Esophagus mucosa (tissue), 1 donor: ENCODE measurements at regions not wholly inside any gene's neighbourhood (a gene's known extent, or its start where the extent isn't known, plus 50 kb on each side); places are given as distances from the start of the nearest gene placed in this dataset.
A peak's percentile ranks its signal among the peaks of the same experiment; 100 is the strongest.

Source experiments
- ATAC-seq: fragments of 200-7000 bp; cut with Tn5 transposase; one replicate; pipeline ENCODE4 v1.9.1; 2020
- donor health status: DM: yes; HTN: yes; CAD: no.

- no peak for ATAC-seq
Measured at GRCh38 chr15:96075895-96076294, 254.6 kb upstream of the NR2F2 start.

- no peak for ATAC-seq
Measured at GRCh38 chr15:96076350-96076749, 254.2 kb upstream of the NR2F2 start.

DNA sequence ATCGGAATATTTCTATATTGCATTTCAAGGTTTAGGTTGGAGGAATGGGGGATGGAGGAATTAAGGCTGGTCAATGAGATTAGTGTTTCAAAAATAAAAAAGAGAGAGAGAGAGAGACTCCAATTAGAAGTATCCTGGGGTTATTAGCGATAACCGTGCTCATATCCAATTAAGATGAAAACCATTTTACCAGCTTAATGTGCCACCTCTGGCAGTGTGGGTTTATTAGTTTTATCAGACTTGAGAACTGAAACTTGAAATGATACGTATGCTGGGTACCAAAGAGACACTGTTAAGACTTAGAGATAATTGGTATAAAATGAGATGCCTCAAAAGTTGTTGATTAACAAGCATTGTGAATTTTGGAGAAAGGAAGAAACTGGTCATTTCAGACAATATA, 251.5 kb upstream of the NR2F2 start:
- no peak for ATAC-seq

DNA sequence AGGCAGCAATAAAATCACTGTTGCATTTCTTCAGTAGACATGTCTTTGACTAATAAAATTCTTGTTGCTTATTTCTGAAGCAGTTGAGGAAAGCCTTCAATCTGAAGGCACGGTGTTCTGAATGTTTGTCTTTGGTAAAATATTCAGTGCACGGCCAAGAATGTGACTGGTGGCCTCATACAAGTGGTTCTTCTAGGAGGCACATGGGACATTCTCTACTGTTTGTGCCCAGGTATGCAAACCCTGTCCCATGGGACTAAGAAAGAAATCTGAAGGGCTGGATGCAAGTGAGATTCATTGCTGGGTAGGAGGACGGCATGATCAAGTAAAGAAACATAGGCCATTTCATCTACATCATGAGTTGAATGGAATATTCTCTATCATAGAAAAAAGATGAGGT, 250.6 kb upstream of the NR2F2 start:
- ATAC-seq: no peak

DNA sequence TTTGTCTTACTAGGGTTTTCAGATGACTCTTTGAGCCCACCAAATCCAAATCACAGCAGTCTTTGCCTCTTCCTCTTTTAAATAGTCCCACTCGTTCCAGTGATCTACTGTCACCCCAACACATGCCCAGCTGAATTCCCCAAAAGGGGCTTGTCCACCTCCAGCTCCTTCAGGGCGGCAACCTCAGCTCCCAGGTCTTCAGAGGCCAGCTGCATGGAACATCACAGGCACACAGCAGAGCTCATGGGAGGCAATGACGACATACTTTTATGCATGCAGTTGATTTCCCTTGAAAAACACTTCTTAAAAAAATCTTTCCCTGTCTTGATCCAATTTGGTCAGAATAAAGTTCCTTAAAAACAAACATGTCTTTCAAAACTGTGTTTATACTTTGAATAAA, 244.3 kb upstream of the NR2F2 start:
- ATAC-seq: no peak

DNA sequence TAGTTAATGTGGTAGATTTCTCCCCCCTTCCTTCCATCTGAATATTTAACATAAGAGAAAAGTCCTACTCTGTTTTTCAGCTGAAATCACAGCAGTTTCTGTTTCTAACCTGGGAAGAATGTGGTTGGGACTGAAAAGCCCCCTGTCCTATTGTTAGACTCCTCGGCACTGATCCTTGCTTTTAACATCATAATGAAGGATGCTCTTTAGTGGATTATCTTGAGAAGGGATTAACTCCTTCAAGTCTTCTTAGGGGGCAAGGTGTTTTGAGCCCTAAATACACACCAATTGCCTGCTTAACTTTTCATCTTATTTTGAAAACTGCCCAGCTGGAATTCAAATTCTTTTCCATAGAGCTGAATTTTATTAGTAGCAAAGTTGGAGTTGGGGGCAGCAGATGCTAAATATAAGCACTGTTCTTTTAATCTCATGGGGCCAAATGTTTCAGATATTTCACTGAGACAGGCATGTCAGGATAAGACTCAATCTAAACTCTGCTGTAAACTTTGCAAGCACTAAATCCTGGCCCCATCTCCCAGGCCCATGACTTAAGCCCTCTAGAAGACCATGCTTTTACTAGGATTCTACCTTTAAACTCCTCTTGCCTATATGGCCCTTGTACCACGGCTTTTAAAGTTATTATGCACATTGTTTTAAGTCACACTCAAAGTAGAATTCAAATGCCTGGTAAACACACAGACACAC, 243.2 kb upstream of the NR2F2 start:
- ATAC-seq: no peak

GRCh38 chr15:96088650-96089049, 241.8 kb upstream of the NR2F2 start:
- no peak for ATAC-seq

DNA sequence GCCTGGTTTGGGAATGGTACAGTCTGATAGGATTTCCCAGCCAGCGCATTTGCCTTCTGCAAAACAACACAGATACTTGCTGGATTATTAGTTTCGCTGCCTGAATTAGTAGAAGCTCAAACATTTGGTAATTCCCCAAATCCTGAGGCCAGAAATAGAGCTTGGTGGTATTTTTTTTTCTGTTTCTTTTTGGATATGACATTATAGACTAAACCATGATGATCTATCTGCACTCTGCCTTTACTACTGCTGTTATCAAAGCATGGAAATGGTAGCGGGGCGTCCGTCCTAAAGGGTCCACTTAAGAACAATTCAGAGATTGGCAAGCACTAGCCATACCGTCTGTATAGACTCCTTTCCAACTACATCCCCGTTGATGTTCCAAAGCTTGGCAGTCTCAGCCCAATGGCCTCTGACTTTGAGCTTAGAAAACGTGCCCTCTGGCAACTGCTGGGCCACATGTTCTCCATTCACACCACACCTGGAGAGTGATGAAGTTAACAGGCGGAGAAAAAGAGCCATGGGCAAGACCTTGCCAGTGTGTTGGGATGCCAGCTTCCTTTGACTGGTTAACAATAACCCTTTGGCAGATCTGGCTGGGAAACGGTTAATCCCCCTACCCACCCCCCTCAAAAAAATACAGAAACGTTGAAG, 241.0 kb upstream of the NR2F2 start:
- no peak for ATAC-seq

DNA sequence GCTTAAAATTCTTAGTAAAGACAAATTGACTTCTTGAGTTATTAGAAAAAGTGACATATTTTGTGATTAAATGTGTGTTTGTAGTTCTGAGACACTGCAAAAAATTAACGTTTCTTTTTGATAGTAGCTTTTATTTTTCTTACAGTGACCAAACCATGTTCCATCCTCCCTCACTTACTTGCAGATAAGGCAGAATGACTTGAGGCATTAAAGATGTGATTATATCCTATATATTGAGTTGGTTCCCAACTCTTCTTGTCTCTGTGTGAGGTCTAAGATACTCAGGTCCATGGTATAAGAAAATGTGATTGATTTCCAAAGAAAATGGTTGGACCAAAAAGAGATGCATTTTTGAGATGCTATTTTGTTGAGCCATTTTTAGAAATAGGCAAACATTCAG, 238.3 kb upstream of the NR2F2 start:
- no peak for ATAC-seq

GRCh38 chr15:96093063-96093462, 237.4 kb upstream of the NR2F2 start:
- no peak for ATAC-seq

DNA sequence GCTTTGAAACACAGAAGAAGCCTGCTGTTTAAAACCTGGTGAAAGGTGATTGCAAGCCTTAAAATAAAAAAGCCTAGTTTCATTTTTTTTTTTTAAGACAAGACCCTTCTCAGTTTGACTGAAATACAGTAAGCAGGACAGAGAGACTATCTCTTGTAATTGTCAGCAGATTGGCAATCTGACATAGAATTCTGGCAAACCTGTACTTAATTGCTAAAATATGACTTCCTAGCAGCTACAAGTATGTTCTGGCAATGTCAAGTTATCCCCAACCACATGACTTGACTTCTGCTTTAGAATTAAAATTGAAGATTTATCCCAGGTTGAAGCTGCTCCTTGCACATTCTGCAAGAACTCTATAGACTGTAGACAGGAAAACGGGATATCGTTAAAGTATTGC, 232.8 kb upstream of the NR2F2 start:
- ATAC-seq: no peak

- ATAC-seq: peak; percentile 29
Measured at GRCh38 chr15:96102631-96103030, 227.9 kb upstream of the NR2F2 start.

DNA sequence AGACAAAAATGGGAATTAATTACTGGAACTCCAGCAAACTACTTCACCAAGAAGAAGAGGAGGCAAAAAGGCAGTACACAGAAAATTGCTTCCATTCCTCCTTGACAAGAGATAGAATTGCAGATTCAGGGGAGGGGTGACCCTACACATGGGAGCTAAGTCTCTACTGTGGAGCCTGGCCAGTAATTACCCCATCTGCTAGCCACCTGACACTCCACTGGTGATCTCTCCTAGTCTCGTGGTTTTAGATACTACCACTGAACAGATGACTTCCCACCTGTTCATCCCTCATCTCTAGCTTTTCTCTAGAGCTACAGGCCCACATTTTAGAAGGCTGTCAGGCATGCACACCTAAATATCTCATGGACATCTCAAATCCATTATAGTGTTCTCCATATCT, 224.3 kb upstream of the NR2F2 start:
- ATAC-seq: no peak

DNA sequence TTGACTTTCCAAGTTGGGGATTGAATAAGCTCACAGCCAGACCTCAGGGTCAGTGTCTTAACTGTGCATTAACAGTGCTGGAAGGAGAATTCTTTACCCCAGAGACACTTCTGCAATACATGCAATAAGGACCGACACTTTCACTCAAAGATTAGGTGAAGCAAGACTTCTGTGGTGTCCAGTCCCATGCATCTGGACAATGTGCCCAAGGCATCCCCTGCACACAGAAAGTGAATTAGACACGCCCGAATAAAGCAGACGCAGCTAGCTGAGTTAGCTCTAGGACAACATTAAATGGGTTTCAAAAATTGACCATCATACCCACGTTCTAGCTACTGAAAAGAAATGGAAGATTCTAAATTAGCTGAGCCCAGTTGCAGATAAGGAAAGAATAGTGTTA, 223.9 kb upstream of the NR2F2 start:
- no peak for ATAC-seq

DNA sequence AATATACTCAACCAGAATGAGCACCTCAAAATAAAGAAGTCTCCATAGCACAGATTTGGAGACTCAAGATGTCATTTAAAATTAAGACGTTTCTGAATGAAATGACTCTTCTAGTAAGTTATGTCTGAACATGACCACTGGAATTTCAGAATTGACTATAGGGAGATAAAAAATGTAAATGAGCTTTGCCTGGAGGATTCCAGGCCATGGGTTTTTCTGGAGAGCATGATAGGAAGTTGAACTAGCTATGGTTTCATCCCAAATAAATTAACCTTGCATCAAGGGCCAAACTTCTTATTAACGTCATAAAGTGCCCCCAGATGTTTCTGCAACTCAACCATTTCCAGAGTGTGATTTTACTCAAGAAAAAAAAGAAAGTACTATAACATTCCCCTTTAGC, 222.6 kb upstream of the NR2F2 start:
- no peak for ATAC-seq

DNA sequence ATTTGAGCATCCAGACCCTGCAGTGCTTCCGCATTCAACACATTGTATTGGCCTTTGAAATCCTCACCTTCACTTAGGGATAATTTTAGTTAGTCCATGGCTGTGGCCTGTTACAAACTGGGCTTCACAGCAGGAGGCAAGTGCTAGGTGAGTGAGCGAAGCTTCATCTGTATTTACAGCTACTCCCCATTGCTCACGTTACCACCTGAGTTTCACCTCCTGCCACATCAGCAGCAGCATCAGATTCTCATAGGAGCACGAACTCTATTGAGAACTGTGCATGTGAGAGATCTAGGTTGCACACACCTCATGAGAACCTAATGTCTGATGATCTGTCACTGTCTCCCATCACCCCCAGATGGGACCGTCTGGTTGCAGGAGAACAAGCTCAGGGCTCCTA, 222.1 kb upstream of the NR2F2 start:
- no peak for ATAC-seq

DNA sequence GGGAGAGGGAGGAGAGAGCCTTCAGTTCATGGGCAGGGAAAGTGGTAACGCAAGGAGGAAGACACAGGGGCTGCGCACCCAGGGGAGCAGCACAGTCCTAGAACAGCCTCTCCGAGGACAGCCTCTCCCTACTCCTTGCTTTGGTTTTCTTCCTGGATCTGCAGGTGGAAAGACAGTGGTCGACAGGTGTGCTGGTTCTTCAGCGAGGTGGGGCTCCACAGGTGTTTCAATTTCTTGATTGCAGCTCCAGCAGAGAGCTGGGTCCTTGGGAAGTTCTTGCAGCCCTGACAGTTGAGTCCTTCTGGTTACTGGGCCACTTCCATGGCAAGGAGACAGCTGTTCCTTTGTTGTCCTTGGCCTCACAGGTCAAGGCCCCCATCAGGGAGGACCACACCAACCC, 220.7 kb upstream of the NR2F2 start:
- ATAC-seq: no peak

- no peak for ATAC-seq
Measured at GRCh38 chr15:96112018-96112417, 218.5 kb upstream of the NR2F2 start.

DNA sequence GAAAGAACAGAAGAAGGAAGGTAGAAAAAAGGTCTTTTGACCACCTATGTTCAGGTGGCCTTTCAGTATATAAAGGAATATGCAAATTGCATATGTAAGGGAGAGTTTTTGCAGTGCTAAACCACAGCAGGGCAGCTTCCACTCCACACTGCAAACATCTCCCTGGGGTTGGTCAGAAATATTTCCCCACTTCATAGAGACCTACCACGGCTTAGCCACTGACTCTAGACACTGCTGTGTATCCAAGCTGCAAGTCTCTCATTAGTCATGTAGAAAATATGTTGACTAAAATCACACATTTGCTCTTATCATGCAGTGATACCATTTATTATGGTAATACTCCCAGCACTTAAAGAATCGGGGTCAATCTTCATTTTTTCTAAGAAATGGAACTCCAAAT, 214.9 kb upstream of the NR2F2 start:
- no peak for ATAC-seq

DNA sequence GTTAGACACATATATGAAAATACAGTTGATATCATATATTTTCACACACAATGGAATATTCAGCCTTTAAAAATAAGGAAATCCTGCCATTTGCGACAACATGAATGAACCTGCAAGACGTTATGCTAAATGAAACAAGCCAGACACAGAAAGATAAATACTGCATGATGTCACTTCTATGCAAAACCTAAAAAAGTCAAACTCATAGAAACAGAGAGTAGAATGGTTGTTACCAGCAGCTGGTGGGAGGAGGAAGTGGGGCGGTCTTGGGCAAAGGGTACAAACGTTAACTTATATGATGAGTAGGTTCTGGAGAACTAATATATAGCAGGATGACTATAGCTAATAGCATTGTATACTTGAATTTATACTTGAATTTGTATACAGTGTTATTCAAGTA, 213.2 kb upstream of the NR2F2 start:
- ATAC-seq: no peak

GRCh38 chr15:96119734-96120133, 210.8 kb upstream of the NR2F2 start:
- peak; percentile 74 for ATAC-seq

DNA sequence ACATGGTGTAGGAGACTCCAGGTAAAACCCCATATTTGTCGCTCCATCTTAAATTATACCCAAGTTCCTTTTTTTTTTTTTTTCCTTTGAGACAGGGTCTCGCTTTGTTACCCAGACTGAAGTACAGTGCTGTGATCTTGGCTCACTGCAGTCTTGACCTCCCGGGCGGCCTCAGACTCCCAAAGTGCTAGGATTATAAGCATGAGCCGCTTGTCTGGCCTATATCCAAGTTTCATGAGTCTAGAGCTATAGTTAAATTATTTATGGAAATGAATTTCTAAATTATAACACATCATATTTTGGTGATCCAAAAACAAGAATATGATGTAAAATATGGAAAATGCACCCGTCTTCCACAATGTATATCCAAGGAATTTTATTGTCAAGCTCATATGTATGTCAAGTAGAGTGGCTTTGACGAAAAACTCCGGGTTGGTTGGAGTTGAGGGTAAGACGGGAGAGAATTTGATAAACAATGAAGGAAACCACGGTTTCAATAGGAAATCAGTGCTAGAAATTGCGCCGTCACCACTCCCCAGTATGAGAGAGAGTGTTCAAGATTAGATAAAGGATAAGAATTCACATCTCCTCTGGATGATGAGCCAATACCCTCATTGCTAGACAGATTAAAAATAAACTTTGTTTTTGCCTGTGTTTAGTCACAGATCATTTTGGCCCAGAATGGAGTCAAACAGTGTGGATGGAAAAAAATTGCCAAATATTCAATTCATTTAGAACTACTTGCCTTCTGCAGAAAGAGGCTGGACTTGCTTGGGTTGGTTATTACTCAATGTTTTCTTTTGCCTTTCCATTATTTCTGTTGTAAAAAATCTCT, 209.2 kb upstream of the NR2F2 start:
- no peak for ATAC-seq

GRCh38 chr15:96122077-96123027, 208.1 kb upstream of the NR2F2 start:
- peak; percentile 22 for ATAC-seq
